Activated CD8-positive, alpha-beta T cell treated with anti-CD3 and anti-CD28 coated beads for 36 hours (primary cell): ENCODE measurements at regions not wholly inside any gene's neighbourhood (a gene's known extent, or its start where the extent isn't known, plus 50 kb on each side); places are given as distances from the start of the nearest gene placed in this dataset.

Experiments used
- ATAC-seq: fragments of 200-7000 bp; cut with Tn5 transposase; one replicate; pipeline ENCODE4 v1.10.0; 2021; ENCODE audit warnings: mild to moderate bottlenecking, moderate library complexity
- CTCF ChIA-PET: fragments of 350-600 bp; sonication (Branson Sonifier 250); formaldehyde crosslinking; loops from one replicate; lab custom pipeline; 2021; ENCODE audit warnings: antibody characterized with exemption; lab: Charles Lee
- POLR2A ChIA-PET: fragments of 350-600 bp; sonication (Branson Sonifier 250); formaldehyde crosslinking; loops from one replicate; lab custom pipeline; 2021; ENCODE audit warnings: antibody characterized with exemption; lab: Charles Lee
- DNase-seq: peaks from one replicate; pipeline ENCODE4 v3.0.0-alpha.2; 2020
- H3K27ac Mint-ChIP-seq: one replicate; pipeline ENCODE4 v1.8.0; 2021; ENCODE audit warnings: mild to moderate bottlenecking, mixed read lengths
- H3K27me3 Mint-ChIP-seq: one replicate; pipeline ENCODE4 v1.8.0; 2021; ENCODE audit warnings: mixed read lengths
- H3K36me3 Mint-ChIP-seq: one replicate; pipeline ENCODE4 v1.8.0; 2021; ENCODE audit warnings: low read depth, mixed read lengths
- H3K4me1 Mint-ChIP-seq: one replicate; pipeline ENCODE4 v1.8.0; 2021; ENCODE audit warnings: low read depth, mixed read lengths
- H3K4me3 Mint-ChIP-seq: one replicate; pipeline ENCODE4 v1.8.0; 2021; ENCODE audit warnings: mild to moderate bottlenecking, moderate library complexity, mixed read lengths
- H3K9me3 Mint-ChIP-seq: one replicate; pipeline ENCODE4 v1.8.0; 2021; ENCODE audit warnings: mixed read lengths
- intact Hi-C: fragments of 100-400 bp; cut with micrococcal nuclease; formaldehyde crosslinking; loops from one replicate; pipeline ENCODE4 v1.10.0; 2022
- TF ChIP-seq, protein P1 (sequence below): fragments of 200-600 bp; IDR thresholded peaks from one replicate; pipeline ENCODE4 v1.8.0; 2022; ENCODE audit warnings: antibody characterized with exemption, mild to moderate bottlenecking

DNA sequence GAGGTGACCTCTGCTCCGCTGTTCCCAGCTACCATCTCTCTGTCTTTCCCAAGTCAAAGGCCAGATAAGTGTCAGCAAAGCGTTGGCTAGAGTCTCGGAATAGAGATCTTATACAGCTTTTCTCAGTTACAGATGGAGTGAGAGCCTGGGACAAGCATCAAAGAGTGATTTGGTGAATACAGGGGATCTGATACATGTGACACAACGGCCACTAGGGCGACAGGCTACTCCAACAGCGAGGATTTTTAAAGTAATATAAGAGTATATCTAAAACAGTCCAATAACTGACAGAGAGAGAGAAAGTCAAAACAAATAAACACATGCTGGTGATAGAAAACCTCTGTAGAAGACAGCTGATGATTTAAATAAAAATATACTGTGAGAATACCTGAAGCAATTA, 433.1 kb upstream of the SMIM31 start:
- no peak for DNase-seq
- Mint-ChIP-seq H3K27me3 (no peaks in the 10 kb centered on the region), H3K36me3 (no peaks in the 10 kb centered on the region), H3K27ac (no peak overlapping the region), H3K4me1 (no peaks in the 10 kb centered on the region), H3K9me3 (no peaks in the 10 kb centered on the region), H3K4me3 (no peak overlapping the region)
- ChIA-PET CTCF (no interaction called here), POLR2A (interaction anchor here (0.6 kb wide), 1 partner anchor 9 kb away, joined by 3 read pairs; no protein-coding TSS in a partner anchor)
- intact Hi-C loops = no loop called here
- TF ChIP-seq, protein P1, sequence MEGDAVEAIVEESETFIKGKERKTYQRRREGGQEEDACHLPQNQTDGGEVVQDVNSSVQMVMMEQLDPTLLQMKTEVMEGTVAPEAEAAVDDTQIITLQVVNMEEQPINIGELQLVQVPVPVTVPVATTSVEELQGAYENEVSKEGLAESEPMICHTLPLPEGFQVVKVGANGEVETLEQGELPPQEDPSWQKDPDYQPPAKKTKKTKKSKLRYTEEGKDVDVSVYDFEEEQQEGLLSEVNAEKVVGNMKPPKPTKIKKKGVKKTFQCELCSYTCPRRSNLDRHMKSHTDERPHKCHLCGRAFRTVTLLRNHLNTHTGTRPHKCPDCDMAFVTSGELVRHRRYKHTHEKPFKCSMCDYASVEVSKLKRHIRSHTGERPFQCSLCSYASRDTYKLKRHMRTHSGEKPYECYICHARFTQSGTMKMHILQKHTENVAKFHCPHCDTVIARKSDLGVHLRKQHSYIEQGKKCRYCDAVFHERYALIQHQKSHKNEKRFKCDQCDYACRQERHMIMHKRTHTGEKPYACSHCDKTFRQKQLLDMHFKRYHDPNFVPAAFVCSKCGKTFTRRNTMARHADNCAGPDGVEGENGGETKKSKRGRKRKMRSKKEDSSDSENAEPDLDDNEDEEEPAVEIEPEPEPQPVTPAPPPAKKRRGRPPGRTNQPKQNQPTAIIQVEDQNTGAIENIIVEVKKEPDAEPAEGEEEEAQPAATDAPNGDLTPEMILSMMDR = no peak
- ATAC-seq = no peak

DNA sequence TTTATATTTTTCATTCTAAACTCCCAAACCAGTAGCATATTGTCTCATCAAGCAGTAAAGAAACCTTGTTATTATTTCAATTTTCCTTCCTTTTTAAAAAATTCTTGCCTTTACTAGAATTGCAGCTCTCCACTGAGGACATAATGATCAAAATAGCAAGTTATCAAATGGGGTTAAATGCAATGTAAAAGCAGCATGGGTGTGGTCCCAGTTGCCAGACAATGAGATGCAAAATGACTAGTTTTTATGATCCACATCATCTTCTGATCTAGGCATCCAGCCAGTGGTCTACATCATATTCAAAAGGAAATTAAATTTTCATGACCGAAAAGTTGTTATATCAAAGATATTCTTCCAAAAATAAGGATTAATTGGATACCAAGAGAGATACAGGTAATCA, 427.9 kb upstream of the SMIM31 start:
- Mint-ChIP-seq H3K27ac (no peak overlapping the region), H3K9me3 (no peaks in the 10 kb centered on the region), H3K4me1 (no peaks in the 10 kb centered on the region), H3K4me3 (no peak overlapping the region), H3K27me3 (no peaks in the 10 kb centered on the region), H3K36me3 (no peaks in the 10 kb centered on the region)
- intact Hi-C loops = no loop called here
- no peak for DNase-seq
- TF ChIP-seq, protein P1 = no peak
- POLR2A ChIA-PET = no interaction called here
- CTCF ChIA-PET = no interaction called here
- no peak for ATAC-seq

DNA sequence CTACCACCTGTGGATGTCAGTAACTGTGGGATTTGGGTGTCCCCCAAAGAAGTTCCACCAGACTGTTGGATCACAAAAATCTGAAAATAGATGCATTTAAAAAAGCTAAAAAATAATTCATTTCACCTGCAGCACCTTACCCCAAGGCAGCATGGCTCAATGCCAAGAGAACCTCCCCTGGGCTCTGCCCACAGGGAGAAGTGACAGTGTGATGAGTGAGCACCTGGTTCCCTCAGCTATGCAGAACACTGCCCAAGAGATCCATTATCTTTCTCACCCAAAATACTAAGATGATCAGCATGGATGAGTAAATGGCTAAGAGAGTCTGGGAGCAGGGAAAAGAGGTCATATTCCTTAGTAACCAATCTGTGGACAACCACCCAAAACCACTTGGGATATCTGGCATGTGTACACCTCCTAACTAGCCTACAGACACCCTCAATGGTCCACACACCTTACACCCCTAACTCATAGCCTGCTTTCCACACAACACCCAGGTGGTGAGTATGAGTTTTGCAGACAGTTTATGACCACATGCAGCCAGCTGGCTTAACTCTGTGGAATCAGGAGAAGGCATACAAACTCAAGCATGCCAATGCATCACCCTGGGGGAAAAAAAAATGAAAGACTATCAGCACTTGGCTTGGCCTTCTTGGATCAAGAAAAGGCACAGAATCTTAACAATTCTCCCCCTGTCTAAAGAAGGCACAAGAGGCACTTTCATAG, 416.5 kb upstream of the SMIM31 start:
- POLR2A ChIA-PET = interaction anchor here (0.6 kb wide), 1 partner anchor 826 kb away, joined by 3 read pairs; no protein-coding TSS in a partner anchor
- CTCF ChIA-PET = no interaction called here

DNA sequence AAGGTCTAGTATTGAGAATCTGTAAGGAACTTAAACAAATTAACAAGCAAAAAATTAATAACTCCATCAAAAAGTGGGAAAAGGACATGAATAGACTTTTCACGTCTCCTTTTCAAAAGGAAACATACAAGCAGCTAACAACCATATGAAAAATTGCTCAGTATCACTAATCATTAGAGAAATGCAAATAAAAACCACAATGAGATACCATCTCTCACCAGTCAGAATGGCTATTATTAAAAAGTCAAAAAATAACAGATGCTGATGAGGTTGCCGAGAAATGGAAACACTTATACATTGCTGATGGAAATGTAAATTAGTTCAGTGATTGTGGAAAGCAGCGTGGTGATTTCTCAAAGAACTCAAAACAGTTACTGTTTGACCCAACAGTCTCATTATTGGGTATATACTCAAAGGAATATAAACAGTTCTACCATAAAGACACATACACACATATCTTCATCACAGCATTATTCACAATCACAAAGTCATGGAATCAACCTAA, 410.4 kb upstream of the SMIM31 start:
- no peaks in the 10 kb centered on the region for H3K36me3 Mint-ChIP-seq
- POLR2A ChIA-PET = no interaction called here
- H3K4me3 Mint-ChIP-seq = no peak overlapping the region
- no peaks in the 10 kb centered on the region for H3K4me1 Mint-ChIP-seq
- H3K27me3 Mint-ChIP-seq = no peaks in the 10 kb centered on the region
- H3K27ac Mint-ChIP-seq = no peak overlapping the region
- peaks cover 8% of the 10 kb centered on the region for H3K9me3 Mint-ChIP-seq
- DNase-seq (no peak), ATAC-seq (no peak)
- intact Hi-C loops = no loop called here
- TF ChIP-seq, protein P1 = no peak
- CTCF ChIA-PET = no interaction called here

More for the DNA sequence above, 416.5 kb upstream of the SMIM31 start:
- H3K27ac Mint-ChIP-seq = no peak overlapping the region
- TF ChIP-seq, protein P1 = no peak
- H3K36me3 Mint-ChIP-seq = no peaks in the 10 kb centered on the region
- H3K9me3 Mint-ChIP-seq = peaks cover 8% of the 10 kb centered on the region
- no peaks in the 10 kb centered on the region for H3K27me3 Mint-ChIP-seq
- ATAC-seq = no peak
- no peak overlapping the region for H3K4me3 Mint-ChIP-seq
- H3K4me1 Mint-ChIP-seq = no peaks in the 10 kb centered on the region
- no peak for DNase-seq
- intact Hi-C loops = no loop called here

DNA sequence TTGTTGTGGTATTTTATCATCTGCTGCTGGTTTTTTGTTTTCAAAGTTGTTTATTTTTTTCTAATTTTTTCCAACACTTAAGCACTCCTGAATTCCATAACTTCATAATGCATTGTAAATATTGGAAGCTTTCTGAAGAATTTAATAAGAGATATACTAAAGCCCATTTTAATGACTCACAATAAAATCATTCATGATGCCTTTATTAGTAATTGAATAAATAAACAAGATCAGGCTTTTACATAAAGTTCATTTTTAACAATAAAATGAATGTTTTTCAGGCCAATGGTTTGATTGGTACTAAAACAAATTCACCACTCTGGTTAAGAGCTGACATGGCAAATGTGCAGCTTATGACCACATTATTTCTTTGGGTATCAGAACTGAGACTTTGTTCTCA, 408.2 kb upstream of the SMIM31 start:
- H3K4me3 Mint-ChIP-seq = no peak overlapping the region
- ChIA-PET POLR2A (no interaction called here), CTCF (no interaction called here)
- H3K4me1 Mint-ChIP-seq = no peaks in the 10 kb centered on the region
- H3K27ac Mint-ChIP-seq = no peak overlapping the region
- peaks cover 7% of the 10 kb centered on the region for H3K9me3 Mint-ChIP-seq
- no peaks in the 10 kb centered on the region for H3K36me3 Mint-ChIP-seq
- TF ChIP-seq, protein P1 = no peak
- ATAC-seq (no peak), DNase-seq (no peak)
- no peaks in the 10 kb centered on the region for H3K27me3 Mint-ChIP-seq
- intact Hi-C loops = no loop called here
